Hematopoietic multipotent progenitor cell treated with erythropoietin and hydrocortisone succinate and interleukin-3 and kit ligand, for 6 days (in vitro differentiated cells): ENCODE measurements at regions not wholly inside any gene's neighbourhood (a gene's known extent, or its start where the extent isn't known, plus 50 kb on each side); places are given as distances from the start of the nearest gene placed in this dataset.

Experiments
- DNase-seq: peaks from one replicate; pipeline ENCODE4 v3.0.0-alpha.2; 2015

DNA sequence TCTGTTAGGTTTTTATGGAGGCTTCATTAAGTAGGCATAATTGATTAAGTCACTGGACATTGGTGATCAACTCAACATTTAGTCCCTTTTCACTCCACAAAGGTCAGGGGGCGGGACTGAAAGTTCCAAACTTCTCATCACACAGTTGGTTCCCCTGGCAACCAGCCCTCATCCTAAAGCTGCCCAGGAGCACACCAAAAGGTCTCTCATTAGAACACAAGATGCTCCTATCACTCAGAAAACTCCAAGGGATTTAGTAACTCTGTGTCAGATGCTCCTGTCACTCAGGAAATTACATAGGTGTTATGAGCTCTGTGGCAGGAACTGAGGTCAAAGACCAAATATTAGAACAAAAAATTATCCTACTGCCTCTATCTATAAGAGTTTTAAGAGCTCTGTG, 321.5 kb downstream of the OTOL1 start:
- DNase-seq, result no peak

DNA sequence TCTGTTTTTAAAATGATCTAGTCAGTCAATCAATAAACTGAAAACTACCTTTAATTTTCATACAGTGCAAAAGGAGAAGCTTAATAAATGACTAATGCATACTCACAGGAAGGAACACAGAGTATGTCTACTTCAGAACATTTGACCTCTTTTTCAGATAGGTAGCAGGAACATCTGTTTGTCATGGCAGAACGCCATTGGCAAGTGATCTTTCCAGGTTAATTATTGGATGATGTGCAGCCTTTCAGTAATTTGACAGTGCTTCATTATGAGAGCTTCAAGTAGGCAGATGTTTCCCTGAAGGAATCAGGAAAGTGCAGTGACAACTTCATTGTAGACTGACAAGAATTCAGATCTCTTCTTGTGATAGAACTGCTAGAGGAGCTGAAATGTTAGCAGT, 325.0 kb downstream of the OTOL1 start:
- DNase-seq, result no peak

DNA sequence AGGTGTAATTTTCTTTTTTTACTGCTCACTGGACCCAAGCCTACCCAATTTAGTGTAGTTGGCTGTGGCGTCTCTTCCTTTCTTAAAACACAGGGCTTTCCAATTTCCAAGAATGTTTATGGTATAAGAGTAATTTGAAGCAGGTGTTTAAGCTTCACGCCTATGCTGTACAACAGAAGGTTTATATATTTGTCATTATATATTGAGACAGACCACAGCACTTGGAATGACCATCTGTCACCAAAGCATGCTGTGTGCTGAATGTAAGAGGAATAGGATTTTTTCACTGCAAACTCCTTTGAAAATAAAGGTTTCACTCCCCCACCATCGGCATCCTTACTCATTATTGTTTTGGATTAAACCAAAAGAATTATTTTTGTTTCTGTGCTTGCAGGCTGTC, 325.7 kb downstream of the OTOL1 start:
- DNase-seq, result no peak

GRCh38 chr3:161823910-161824309, 327.3 kb downstream of the OTOL1 start:
- no peak for DNase-seq

GRCh38 chr3:161838021-161838420, 341.4 kb downstream of the OTOL1 start:
- DNase-seq, result peak; percentile 34

DNA sequence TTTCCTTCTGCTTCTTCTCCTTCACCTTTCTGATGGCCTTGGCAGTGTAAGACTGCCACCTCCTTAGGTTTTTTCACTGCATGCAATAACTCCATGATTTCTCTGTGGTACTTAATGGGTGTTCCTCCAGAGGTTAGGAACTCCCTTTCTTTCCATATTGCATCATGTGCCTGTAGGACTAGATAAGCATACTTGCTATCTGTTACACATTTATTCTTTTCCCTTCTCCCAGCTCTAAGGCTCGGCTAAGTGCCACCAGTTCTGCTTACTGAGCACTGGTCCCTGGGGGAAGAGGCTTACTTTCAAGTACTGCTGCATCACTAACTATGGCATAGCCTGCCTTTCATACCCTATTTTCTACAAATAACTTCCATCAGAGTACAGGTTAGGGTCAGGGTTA, 351.8 kb downstream of the OTOL1 start:
- no peak for DNase-seq

DNA sequence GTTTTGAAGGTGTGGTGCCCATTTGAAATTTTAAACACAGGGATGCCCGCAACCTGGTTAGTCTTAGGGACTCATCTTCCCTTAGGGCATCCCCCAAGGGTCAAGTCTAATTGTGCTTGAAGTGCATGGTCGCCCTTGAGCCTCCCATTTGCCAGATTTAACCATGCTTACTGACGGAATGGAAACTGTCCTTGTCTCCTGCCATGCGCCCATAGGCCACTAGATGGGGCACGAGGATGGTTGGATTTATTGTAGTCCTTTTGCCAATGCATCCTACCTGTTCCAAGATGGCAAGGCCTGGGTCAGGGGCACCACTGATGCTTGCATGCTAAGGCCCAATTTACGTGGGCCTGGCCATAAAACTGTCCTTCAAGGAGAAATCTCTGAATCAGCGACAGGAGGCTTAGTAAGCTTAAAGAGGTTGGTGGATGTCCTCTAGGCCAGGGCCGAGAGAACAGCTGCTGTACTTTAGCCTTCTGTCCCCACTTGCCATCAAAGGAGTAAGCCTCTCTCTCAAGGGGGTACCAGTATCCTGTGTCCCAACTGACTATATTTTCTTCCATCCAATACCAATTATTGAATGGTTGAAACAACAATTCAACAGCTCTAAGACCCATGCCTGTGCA, 355.4 kb downstream of the OTOL1 start:
- peak; percentile 66 for DNase-seq

GRCh38 chr3:161852744-161853143, 356.1 kb downstream of the OTOL1 start:
- DNase-seq, result no peak

- DNase-seq, result peak; percentile 57
These were observed 357.7 kb downstream of the OTOL1 start for GRCh38 chr3:161854232-161854771.

GRCh38 chr3:161859057-161859456, 362.4 kb downstream of the OTOL1 start:
- DNase-seq, result no peak

DNA sequence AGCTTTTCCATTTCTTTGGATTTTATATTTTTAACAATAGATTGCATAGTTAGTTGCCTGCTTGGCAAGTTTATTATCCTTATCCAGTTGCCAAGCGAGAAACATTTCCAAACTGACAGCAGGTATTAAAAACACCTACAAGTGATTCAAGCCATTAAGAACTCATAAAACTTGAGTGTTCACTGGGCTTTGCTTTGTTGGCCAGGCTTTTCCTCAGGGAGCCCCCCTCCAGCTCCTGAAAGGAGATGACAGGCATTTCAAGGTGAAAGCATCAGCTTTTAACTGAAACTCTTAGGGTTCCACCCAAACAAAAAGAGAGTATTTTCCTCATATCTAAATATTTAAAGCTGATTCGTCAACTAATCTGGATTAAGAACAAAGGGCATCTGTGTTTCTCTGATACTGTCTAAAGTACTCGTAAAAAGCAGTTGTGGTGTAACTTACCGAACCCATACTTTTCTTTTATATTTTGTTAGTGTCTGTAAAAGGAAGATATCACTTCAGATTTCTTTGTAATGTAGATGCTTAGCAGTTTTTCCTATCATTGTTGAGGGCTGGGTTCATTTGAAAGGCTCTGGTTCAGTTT, 363.4 kb downstream of the OTOL1 start:
- DNase-seq, result peak; percentile 8

- DNase-seq, result no peak
These were observed 367.2 kb downstream of the OTOL1 start for GRCh38 chr3:161863775-161864174.

- no peak for DNase-seq
These were observed 369.6 kb downstream of the OTOL1 start for GRCh38 chr3:161866176-161866575.

DNA sequence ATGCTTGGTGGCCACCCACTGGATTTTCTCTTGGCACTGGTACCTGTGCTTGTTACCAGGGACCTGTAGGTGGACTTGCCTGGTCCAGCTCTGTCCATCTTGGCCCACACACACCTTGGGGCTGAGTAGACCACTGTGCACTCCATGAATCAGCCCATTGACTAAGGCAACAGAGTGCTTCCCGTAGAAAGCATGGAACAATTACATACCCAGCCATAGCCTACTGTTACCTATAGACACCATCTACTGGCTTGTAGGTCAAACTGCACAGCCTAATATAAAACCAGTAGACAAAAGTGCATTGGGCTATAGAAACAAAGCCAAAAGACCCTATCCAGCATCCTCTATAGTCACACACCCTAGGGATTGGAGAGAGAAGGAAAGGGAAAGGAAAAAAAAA, 378.9 kb downstream of the OTOL1 start:
- DNase-seq, result no peak

DNA sequence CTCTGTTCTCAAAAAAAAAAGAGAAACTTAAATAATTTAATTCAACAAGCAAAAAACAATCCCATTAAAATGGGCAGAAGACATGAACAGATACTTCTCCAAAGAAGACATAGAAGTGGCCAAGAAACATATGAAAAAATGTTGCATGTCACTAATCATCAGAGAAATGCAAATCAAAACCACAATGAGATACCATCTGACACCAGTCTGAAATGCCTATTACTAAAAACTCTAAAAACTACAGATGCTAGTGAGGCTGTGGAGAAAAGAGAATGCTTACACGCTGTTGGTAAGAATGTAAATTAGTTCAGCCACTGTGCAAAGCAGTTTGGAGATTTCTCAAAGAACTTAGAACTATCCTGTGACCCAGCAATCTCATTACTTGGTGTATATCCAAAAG, 382.9 kb downstream of the OTOL1 start:
- DNase-seq, result no peak

- no peak for DNase-seq
These were observed 388.2 kb downstream of the OTOL1 start for GRCh38 chr3:161884830-161885229.

GRCh38 chr3:161890147-161890625, 393.6 kb downstream of the OTOL1 start:
- DNase-seq, result peak; percentile 18

- DNase-seq, result no peak
These were observed 397.4 kb downstream of the OTOL1 start for GRCh38 chr3:161893972-161894371.

- no peak for DNase-seq
These were observed 398.0 kb downstream of the OTOL1 start for GRCh38 chr3:161894657-161895056.

GRCh38 chr3:161905520-161906132, 409.0 kb downstream of the OTOL1 start:
- DNase-seq, result no peak

- DNase-seq, result no peak
These were observed 417.3 kb downstream of the OTOL1 start for GRCh38 chr3:161913786-161914389.

GRCh38 chr3:161914703-161915417, 418.3 kb downstream of the OTOL1 start:
- peak; percentile 91 for DNase-seq

DNA sequence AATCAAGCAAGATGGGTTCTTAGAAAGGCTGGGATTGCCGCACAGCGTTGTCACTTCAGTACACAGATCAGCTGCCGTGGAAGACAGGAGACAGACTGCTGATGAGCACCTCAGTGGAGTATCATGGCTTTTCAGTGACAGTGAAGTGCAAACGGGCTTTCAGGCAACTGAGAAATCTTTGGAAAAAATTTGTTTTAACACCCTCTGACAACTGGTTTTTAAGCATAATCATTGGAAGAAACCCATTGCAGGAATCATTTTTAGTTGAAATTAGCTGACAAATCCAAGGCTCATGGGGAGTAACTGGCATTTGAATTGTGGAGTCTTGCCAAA, 418.8 kb downstream of the OTOL1 start:
- DNase-seq, result no peak
